ENCODE measurements at regions not wholly inside any gene's neighbourhood (a gene's known extent, or its start where the extent isn't known, plus 50 kb on each side); places are given as distances from the start of the nearest gene placed in this dataset.
A peak's percentile ranks its signal among the peaks of the same experiment; 100 is the strongest.

DNA sequence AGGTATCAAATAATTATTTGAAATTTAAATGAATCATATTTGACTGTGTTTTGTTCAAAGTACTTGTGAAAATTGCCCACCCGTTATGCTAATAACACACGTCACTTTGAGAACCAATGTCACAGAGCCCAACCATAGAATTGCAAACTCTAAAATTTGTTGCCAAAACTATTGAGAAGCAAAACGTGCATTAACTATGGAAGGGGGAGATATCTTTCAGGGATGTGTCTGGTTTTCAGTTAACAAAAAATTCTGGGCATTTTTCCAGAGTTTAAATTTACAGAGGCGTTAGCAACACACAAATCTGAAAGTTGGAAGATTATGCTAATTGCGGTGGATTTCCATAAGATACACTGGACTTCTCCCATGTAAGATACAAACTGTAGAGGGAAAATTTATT, 371.8 kb upstream of the E2F7 start:
- TF ChIP-seq, protein P1, sequence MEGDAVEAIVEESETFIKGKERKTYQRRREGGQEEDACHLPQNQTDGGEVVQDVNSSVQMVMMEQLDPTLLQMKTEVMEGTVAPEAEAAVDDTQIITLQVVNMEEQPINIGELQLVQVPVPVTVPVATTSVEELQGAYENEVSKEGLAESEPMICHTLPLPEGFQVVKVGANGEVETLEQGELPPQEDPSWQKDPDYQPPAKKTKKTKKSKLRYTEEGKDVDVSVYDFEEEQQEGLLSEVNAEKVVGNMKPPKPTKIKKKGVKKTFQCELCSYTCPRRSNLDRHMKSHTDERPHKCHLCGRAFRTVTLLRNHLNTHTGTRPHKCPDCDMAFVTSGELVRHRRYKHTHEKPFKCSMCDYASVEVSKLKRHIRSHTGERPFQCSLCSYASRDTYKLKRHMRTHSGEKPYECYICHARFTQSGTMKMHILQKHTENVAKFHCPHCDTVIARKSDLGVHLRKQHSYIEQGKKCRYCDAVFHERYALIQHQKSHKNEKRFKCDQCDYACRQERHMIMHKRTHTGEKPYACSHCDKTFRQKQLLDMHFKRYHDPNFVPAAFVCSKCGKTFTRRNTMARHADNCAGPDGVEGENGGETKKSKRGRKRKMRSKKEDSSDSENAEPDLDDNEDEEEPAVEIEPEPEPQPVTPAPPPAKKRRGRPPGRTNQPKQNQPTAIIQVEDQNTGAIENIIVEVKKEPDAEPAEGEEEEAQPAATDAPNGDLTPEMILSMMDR (conservative IDR thresholded peaks at IDR 0.05; ENCODE audit: low read depth, low read length) = no peak
- H3K4me3 ChIP-seq (ENCODE audit: low read length) = no peak overlapping the region
- DNase-seq (ENCODE audit: low read depth) = no peak

DNA sequence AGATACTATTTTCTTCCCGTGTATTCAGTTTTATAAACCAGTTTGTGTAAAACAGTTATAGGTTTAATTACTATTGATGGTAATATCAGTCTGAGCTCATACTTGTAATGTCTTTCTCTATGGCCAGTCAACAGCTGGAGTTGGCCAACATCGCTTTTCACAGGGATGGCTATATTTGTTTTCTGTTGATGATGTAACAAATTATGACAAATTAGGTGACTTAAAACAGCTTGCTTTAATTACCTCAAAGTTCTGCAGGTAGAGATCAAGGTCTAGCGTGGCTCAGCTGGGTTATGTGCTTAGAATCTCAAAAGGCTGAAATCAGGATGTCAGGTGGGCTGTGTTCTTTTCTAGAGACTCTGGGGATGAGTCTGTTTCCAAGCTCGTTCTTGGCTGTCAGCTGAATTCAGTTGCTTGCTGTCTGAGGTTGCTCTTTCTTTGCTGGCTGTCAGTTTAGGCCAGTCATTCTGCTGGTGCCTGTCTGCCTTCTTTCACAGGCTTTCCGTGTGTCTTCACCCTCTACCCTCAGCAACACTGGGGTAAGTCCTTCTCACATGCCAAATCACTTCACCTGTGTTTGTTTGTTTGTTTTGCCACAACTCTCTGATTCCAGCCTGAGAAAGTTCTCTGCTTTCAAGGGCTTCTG, 370.2 kb upstream of the E2F7 start:
- no peak for DNase-seq (ENCODE audit: low read depth)
- TF ChIP-seq, protein P1 (conservative IDR thresholded peaks at IDR 0.05; ENCODE audit: low read depth, low read length) = no peak
- no peak overlapping the region for H3K4me3 ChIP-seq (ENCODE audit: low read length)

DNA sequence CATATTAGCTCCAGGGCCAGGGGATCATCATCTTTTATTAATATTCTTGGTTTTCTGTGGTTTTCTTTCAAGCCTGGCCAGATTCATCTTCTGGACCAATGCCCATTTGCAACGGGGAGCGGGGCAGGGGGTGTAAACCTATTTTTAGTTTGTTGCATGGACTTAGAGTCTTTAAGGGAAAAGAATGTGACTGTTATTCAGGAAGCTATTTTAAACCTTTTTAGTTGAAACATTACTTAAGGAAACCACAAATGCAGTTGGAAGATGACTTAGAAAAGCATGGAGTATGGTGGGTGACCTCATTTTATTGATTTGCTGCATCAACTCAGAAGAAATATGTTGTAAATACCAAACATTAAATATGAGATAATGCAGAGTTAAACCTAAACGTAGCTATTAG, 368.4 kb upstream of the E2F7 start:
- TF ChIP-seq, protein P1 (conservative IDR thresholded peaks at IDR 0.05; ENCODE audit: low read depth, low read length) = no peak
- peak; percentile 15 for DNase-seq (ENCODE audit: low read depth)
- no peak overlapping the region for H3K4me3 ChIP-seq (ENCODE audit: low read length)

DNA sequence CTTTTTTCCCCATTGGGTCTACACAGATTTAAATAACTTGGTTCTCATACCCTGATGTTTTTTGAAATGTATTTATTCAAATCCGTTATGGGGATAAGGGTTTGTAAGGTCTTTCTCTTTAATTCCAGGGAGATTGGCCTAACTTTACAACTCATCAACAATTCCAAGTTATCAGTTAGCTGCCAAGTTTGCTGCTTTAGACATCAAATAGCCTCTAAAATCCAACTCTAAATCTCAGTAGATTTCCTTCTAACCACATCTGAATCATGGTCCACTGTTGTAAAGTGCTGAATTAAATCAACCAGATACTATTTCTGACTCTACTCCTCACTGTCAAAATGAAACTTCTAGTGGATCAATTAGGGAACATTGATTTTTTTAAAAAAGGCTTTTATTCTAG, 364.1 kb upstream of the E2F7 start:
- DNase-seq (ENCODE audit: low read depth) = no peak
- TF ChIP-seq, protein P1 (conservative IDR thresholded peaks at IDR 0.05; ENCODE audit: low read depth, low read length) = no peak
- no peak overlapping the region for H3K4me3 ChIP-seq (ENCODE audit: low read length)

DNA sequence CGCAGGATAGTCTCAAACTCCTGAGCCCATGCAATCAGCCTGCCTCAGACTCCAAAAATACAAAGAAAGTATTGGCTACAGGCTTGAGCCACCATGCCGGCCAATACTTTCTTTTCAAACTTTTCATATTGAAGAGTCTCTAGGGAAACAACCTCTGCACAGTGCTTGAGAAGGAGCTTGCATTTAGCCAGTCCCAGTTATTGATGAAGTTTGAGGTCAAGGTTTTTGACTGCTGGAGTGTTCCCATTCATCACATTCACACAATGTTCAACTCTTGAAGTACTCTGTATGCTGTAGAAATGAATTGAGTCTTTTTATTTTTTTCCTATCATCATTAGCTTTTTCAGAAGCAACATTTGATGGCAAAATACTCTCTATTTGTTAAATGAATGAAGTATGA, 355.8 kb upstream of the E2F7 start:
- DNase-seq (ENCODE audit: low read depth) = no peak
- no peak overlapping the region for H3K4me3 ChIP-seq (ENCODE audit: low read length)
- TF ChIP-seq, protein P1 (conservative IDR thresholded peaks at IDR 0.05; ENCODE audit: low read depth, low read length) = no peak

DNA sequence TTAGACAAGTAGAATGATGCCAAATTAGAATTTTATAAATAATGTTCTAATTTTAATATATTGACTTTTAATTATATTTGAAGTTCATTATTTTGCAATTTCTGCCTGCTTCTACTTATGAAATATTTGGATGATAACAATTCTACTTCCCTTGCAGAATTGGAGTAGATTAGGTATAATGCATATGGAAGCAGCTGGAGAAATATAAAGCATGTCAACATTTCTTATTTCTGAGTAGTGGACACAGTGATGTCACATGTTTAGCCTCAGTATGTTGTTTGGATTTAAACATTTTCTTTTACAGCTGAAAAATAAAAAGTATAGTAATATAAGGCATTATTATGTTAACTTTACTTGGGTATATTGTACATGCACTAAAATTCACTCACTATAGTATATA, 344.2 kb upstream of the E2F7 start:
- DNase-seq (ENCODE audit: low read depth) = no peak
- TF ChIP-seq, protein P1 (conservative IDR thresholded peaks at IDR 0.05; ENCODE audit: low read depth, low read length) = no peak
- H3K4me3 ChIP-seq (ENCODE audit: low read length) = no peak overlapping the region

DNA sequence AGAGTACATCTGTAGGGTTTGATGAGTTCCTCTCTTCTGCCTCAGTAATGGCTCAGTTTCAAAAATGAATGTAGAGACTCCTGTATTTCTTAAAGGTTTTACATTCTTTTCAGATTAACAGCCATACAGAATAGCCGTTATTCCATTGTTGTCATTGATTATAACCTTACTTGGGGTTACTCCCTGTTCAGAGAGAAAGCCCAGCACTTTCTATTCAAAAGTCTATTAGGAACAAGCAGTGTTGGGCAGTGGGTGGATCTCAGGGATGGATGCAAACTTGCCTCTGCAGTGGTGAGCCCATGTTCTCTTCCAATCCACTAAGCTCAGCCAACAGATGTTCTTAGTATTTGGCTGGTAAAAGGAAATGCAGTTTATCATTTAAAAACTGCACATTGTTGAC, 342.6 kb upstream of the E2F7 start:
- TF ChIP-seq, protein P1 (conservative IDR thresholded peaks at IDR 0.05; ENCODE audit: low read depth, low read length) = no peak
- no peak overlapping the region for H3K4me3 ChIP-seq (ENCODE audit: low read length)
- DNase-seq (ENCODE audit: low read depth) = no peak
